ENCODE measurements at regions not wholly inside any gene's neighbourhood (a gene's known extent, or its start where the extent isn't known, plus 50 kb on each side); places are given as distances from the start of the nearest gene placed in this dataset.

DNA sequence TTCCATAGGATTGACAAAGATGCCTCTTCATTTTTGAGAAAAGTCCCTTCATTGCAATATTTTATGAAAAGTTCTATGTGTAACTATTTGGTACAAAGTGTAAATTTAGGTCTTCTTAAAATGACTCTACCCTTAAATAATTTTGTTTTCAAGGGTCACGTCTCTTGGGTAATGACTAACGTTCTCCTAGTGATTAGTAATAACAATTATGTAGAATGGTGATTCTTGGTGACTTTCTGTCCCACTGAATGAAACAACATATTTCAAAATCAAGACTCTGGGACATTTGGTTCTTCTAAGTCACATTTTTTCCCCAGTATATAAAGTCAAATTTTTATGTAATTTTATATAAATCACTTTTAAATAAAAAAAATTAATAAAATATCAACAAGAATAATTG, 277.5 kb upstream of the ADAMTS5 start:
- H3K27me3 ChIP-seq (ENCODE audit: control insufficient read depth, extremely low read depth, insufficient read depth, low read length), result no peaks in the 10 kb centered on the region
- DNase-seq (ENCODE audit: low read depth, low spot score), result no peak
- no peaks in the 10 kb centered on the region for H3K9me3 ChIP-seq (ENCODE audit: control insufficient read depth, low read depth, low read length)
- H3K4me3 ChIP-seq (ENCODE audit: control insufficient read depth in 2 of 3, extremely low read depth in 1 of 3, insufficient read depth in 2 of 3, low read depth in 1 of 3, low read length in 3 of 3), result no peak overlapping the region
- dilution Hi-C loops (cut with MboI; ENCODE audit: extremely low pct_ligation_motif_present, low sequenced_read_pairs), result no loop called here
- no peaks in the 10 kb centered on the region for H3K36me3 ChIP-seq (ENCODE audit: control insufficient read depth in 2 of 2, extremely low read depth in 1 of 2, insufficient read depth in 2 of 2, low read length in 2 of 2)
- no peaks in the 10 kb centered on the region for H4K20me1 ChIP-seq (ENCODE audit: control insufficient read depth, extremely low read depth, insufficient read depth, low read length)
- no peaks in the 10 kb centered on the region for H3K9me1 ChIP-seq (ENCODE audit: control insufficient read depth, extremely low read depth, insufficient read depth, low read length)
- no peak overlapping the region for H3K9ac ChIP-seq (ENCODE audit: control insufficient read depth, extremely low read depth, insufficient read depth, low read length)
- no peak overlapping the region for H3K4me2 ChIP-seq (ENCODE audit: control insufficient read depth, extremely low read depth, insufficient read depth, low read depth, low read length)
- TF ChIP-seq EZH2 (IDR thresholded peaks at IDR 0.05; ENCODE audit: low read length), result no peak
- TF ChIP-seq, protein P1, sequence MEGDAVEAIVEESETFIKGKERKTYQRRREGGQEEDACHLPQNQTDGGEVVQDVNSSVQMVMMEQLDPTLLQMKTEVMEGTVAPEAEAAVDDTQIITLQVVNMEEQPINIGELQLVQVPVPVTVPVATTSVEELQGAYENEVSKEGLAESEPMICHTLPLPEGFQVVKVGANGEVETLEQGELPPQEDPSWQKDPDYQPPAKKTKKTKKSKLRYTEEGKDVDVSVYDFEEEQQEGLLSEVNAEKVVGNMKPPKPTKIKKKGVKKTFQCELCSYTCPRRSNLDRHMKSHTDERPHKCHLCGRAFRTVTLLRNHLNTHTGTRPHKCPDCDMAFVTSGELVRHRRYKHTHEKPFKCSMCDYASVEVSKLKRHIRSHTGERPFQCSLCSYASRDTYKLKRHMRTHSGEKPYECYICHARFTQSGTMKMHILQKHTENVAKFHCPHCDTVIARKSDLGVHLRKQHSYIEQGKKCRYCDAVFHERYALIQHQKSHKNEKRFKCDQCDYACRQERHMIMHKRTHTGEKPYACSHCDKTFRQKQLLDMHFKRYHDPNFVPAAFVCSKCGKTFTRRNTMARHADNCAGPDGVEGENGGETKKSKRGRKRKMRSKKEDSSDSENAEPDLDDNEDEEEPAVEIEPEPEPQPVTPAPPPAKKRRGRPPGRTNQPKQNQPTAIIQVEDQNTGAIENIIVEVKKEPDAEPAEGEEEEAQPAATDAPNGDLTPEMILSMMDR (optimal IDR thresholded peaks at IDR 0.05 in 1 of 3, IDR thresholded peaks at IDR 0.05 in 1 of 3, conservative IDR thresholded peaks at IDR 0.05 in 1 of 3; ENCODE audit: extremely low read depth in 1 of 3, insufficient read depth in 2 of 3, low read length in 3 of 3), result no peak
- H3K27ac ChIP-seq (ENCODE audit: control insufficient read depth, insufficient read depth, low read length), result no peak overlapping the region
- FAIRE-seq, result no peak
- H3K79me2 ChIP-seq (ENCODE audit: control insufficient read depth, insufficient read depth, low read length), result no peaks in the 10 kb centered on the region
- H2AFZ ChIP-seq (ENCODE audit: control insufficient read depth, low read length), result no peak overlapping the region
- no peaks in the 10 kb centered on the region for H3K4me1 ChIP-seq (ENCODE audit: control insufficient read depth, extremely low read depth, insufficient read depth, low read length)

DNA sequence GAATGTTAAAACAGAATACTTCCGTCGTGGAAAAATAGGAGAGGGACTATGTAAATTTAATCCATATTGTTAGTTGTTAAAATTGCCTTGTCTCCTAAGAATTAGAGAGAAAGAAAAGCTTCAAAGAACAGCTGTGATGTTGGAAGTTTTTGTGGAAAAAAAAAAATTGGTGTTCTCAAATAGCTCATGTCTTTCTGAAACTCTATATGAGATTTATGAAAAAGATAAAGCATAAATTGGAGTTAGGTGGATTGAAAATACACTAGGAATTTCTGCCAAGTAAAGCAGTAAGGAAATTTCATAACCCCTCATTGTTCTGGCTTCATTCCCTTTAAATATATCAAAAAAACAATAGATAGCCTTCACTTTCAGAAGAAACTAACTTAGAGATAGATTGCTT, 274.0 kb upstream of the ADAMTS5 start:
- H3K36me3 ChIP-seq (ENCODE audit: control insufficient read depth in 2 of 2, extremely low read depth in 1 of 2, insufficient read depth in 2 of 2, low read length in 2 of 2), result no peaks in the 10 kb centered on the region
- no peaks in the 10 kb centered on the region for H3K79me2 ChIP-seq (ENCODE audit: control insufficient read depth, insufficient read depth, low read length)
- no peaks in the 10 kb centered on the region for H4K20me1 ChIP-seq (ENCODE audit: control insufficient read depth, extremely low read depth, insufficient read depth, low read length)
- no peaks in the 10 kb centered on the region for H3K9me3 ChIP-seq (ENCODE audit: control insufficient read depth, low read depth, low read length)
- no peaks in the 10 kb centered on the region for H3K9me1 ChIP-seq (ENCODE audit: control insufficient read depth, extremely low read depth, insufficient read depth, low read length)
- H3K27me3 ChIP-seq (ENCODE audit: control insufficient read depth, extremely low read depth, insufficient read depth, low read length), result no peaks in the 10 kb centered on the region
- DNase-seq (ENCODE audit: low read depth, low spot score) (no peak), FAIRE-seq (no peak)
- no peak overlapping the region for H3K9ac ChIP-seq (ENCODE audit: control insufficient read depth, extremely low read depth, insufficient read depth, low read length)
- H3K4me1 ChIP-seq (ENCODE audit: control insufficient read depth, extremely low read depth, insufficient read depth, low read length), result no peaks in the 10 kb centered on the region
- no peak overlapping the region for H2AFZ ChIP-seq (ENCODE audit: control insufficient read depth, low read length)
- dilution Hi-C loops (cut with MboI; ENCODE audit: extremely low pct_ligation_motif_present, low sequenced_read_pairs), result no loop called here
- no peak for TF ChIP-seq EZH2 (IDR thresholded peaks at IDR 0.05; ENCODE audit: low read length)
- TF ChIP-seq, protein P1 (optimal IDR thresholded peaks at IDR 0.05 in 1 of 3, IDR thresholded peaks at IDR 0.05 in 1 of 3, conservative IDR thresholded peaks at IDR 0.05 in 1 of 3; ENCODE audit: extremely low read depth in 1 of 3, insufficient read depth in 2 of 3, low read length in 3 of 3), result no peak
- no peak overlapping the region for H3K4me2 ChIP-seq (ENCODE audit: control insufficient read depth, extremely low read depth, insufficient read depth, low read depth, low read length)
- H3K4me3 ChIP-seq (ENCODE audit: control insufficient read depth in 2 of 3, extremely low read depth in 1 of 3, insufficient read depth in 2 of 3, low read depth in 1 of 3, low read length in 3 of 3), result no peak overlapping the region
- no peak overlapping the region for H3K27ac ChIP-seq (ENCODE audit: control insufficient read depth, insufficient read depth, low read length)
